ENCODE measurements at regions not wholly inside any gene's neighbourhood (a gene's known extent, or its start where the extent isn't known, plus 50 kb on each side); places are given as distances from the start of the nearest gene placed in this dataset.

DNA sequence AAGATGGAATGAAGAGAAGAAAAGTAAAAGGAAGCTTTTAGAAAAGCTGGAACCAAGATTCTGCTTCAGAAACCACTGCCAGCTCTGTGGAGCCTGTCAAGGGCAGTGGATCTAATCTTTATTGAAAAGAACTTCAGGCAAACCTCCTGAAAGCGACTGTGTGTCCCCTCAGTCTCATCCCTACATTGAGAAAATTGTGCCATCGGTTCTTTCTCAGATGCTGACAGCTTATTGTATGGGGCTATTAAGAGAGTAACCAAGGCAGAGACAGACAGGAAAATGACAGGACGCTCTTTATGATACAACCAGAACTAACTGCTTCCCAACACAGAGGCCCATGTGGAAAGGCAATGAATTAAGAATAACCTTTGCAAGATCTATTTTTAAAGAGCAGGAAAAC lies 763.2 kb upstream of the CHAC2 start:
- H3K4me3 Mint-ChIP-seq = no peak overlapping the region
- peaks cover 20% of the 10 kb centered on the region for H3K9me3 Mint-ChIP-seq
- H3K36me3 Mint-ChIP-seq (ENCODE audit: low read depth) = no peaks in the 10 kb centered on the region
- no peaks in the 10 kb centered on the region for H3K4me1 Mint-ChIP-seq (ENCODE audit: low read depth)
- H3K27ac Mint-ChIP-seq = no peak overlapping the region
- H3K27me3 Mint-ChIP-seq (ENCODE audit: low read depth) = no peaks in the 10 kb centered on the region
- DNase-seq (ENCODE audit: low spot score) = no peak

DNA sequence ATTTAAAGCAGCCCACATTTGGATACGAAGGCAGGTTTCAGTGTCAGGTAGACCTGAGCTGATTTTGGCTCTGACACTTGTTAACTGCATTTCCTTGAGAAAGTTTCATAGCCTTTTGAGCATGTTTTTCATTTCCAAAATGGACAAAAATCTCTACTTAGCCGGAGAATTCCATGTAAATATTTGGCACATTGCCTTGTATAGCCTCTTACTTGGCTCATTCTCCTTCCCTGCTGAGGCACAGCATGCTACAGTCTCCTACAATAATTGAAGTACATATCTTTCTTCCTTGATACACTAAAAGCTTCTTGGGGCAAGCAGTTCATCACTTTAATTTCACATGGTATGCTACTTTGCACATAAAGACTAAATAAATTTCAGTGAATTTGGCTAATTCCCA lies 772.2 kb upstream of the CHAC2 start:
- no peak overlapping the region for H3K4me3 Mint-ChIP-seq
- no peak overlapping the region for H3K27ac Mint-ChIP-seq
- DNase-seq (ENCODE audit: low spot score) = no peak
- no peaks in the 10 kb centered on the region for H3K4me1 Mint-ChIP-seq (ENCODE audit: low read depth)
- no peaks in the 10 kb centered on the region for H3K27me3 Mint-ChIP-seq (ENCODE audit: low read depth)
- H3K36me3 Mint-ChIP-seq (ENCODE audit: low read depth) = no peaks in the 10 kb centered on the region
- H3K9me3 Mint-ChIP-seq = peaks cover 23% of the 10 kb centered on the region

- Mint-ChIP-seq H3K4me1 (ENCODE audit: low read depth) (no peaks in the 10 kb centered on the region), H3K9me3 (peaks cover 4% of the 10 kb centered on the region), H3K27me3 (ENCODE audit: low read depth) (no peaks in the 10 kb centered on the region), H3K4me3 (no peak overlapping the region), H3K27ac (no peak overlapping the region), H3K36me3 (ENCODE audit: low read depth) (no peaks in the 10 kb centered on the region)
- no peak for DNase-seq (ENCODE audit: low spot score)
Measured at GRCh38 chr2:52976143-52976949, 791.3 kb upstream of the CHAC2 start.

DNA sequence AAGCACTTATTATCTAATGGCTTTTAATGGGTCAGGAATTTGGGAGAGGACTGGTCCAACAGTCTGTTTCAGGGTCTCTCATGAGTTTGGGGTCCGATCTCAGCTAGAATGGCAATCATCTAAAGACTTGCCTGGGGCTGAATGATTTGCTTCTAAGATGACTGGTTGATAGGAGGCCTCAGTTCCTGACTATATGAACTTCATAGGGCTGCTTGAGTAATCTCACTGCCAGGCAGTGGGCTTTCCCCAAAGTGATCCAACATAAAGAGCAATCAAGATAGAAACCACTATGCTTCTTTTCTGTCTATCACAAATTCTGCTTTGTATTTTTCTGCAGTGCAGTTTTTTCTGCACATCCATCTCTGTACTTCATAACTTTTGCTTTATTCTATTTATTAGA lies 793.5 kb upstream of the CHAC2 start:
- Mint-ChIP-seq H3K36me3 (ENCODE audit: low read depth) (no peaks in the 10 kb centered on the region), H3K27me3 (ENCODE audit: low read depth) (no peaks in the 10 kb centered on the region), H3K9me3 (peaks cover 4% of the 10 kb centered on the region), H3K27ac (no peak overlapping the region), H3K4me1 (ENCODE audit: low read depth) (no peaks in the 10 kb centered on the region), H3K4me3 (no peak overlapping the region)
- no peak for DNase-seq (ENCODE audit: low spot score)

DNA sequence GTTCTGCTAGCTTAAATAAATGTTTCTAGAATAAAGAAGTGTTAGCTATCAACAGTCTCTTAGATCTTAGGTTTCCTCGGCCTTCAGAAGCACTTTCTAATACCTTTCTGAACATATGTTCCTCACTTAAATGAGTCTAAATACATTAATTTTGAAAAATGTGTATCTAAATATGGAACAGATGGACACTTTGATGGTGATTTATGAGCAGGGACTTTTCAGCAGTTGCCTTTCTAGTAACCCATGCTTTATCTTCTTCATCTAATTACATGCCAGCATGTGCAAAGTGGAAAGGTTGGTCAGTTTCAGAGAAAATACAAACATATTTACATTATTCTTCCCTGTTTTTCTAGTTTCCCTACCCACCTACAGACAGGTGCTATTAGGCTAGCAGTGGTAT lies 797.0 kb upstream of the CHAC2 start:
- Mint-ChIP-seq H3K36me3 (ENCODE audit: low read depth) (no peaks in the 10 kb centered on the region), H3K4me1 (ENCODE audit: low read depth) (no peaks in the 10 kb centered on the region), H3K27ac (no peak overlapping the region), H3K27me3 (ENCODE audit: low read depth) (no peaks in the 10 kb centered on the region), H3K4me3 (no peak overlapping the region), H3K9me3 (peaks cover 4% of the 10 kb centered on the region)
- no peak for DNase-seq (ENCODE audit: low spot score)

GRCh38 chr2:52968043-52968442 lies 799.6 kb upstream of the CHAC2 start:
- Mint-ChIP-seq H3K9me3 (peaks cover under 1% of the 10 kb centered on the region), H3K27ac (no peak overlapping the region), H3K4me3 (no peak overlapping the region), H3K36me3 (ENCODE audit: low read depth) (no peaks in the 10 kb centered on the region), H3K27me3 (ENCODE audit: low read depth) (no peaks in the 10 kb centered on the region), H3K4me1 (ENCODE audit: low read depth) (no peaks in the 10 kb centered on the region)
- no peak for DNase-seq (ENCODE audit: low spot score)

DNA sequence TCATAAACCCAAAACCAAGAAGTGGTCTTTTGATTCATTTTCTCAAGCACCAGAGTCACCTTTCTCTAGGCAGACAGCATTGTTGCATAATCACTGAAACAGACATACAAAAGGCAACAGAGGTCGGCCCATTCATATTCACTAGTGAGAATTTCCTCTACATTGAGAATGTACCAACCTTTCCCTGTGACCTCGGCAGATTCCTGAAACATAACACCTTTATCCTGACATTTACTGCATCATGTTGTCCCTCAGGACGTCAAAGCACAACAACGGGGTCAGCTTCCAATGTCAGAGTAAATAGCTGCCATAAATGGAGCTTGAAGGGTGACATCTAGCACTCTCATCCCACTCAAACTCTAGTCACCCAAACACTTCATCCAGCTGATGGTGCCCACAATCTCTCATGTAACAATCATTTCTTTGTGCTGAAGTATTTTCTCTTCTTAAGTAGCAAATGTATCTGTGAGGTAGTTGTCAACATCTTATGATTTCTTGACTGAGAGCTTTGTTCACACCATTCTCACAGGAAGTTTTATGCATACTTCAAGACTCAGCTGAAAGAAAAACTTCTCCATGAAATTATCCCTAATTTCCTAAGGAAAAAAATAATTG lies 802.6 kb upstream of the CHAC2 start:
- no peaks in the 10 kb centered on the region for H3K9me3 Mint-ChIP-seq
- H3K36me3 Mint-ChIP-seq (ENCODE audit: low read depth) = no peaks in the 10 kb centered on the region
- H3K27ac Mint-ChIP-seq = no peak overlapping the region
- no peak overlapping the region for H3K4me3 Mint-ChIP-seq
- no peaks in the 10 kb centered on the region for H3K27me3 Mint-ChIP-seq (ENCODE audit: low read depth)
- H3K4me1 Mint-ChIP-seq (ENCODE audit: low read depth) = no peaks in the 10 kb centered on the region
- no peak for DNase-seq (ENCODE audit: low spot score)

- Mint-ChIP-seq H3K9me3 (no peaks in the 10 kb centered on the region), H3K4me1 (ENCODE audit: low read depth) (no peaks in the 10 kb centered on the region), H3K36me3 (ENCODE audit: low read depth) (no peaks in the 10 kb centered on the region), H3K4me3 (no peak overlapping the region), H3K27me3 (ENCODE audit: low read depth) (no peaks in the 10 kb centered on the region), H3K27ac (no peak overlapping the region)
- no peak for DNase-seq (ENCODE audit: low spot score)
Measured at GRCh38 chr2:52961403-52961802, 806.2 kb upstream of the CHAC2 start.

DNA sequence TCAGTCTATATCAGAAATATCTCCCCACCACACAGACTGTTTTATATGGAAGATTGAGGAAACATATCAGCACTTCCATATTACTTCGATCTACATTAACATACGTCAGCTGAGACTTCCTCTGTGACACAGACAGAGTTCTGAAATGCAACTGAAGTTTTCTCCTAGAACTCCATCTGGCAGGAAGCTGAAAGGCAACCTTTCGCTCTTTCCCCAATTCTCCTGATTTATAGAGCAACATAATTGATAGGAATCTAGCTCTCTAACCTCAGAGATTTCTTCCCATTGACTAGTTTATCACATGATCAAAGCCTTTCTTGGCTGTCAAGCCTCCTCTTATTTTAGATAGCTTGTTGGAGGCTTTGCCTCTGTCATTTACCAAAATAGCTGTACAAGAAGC lies 806.7 kb upstream of the CHAC2 start:
- no peaks in the 10 kb centered on the region for H3K36me3 Mint-ChIP-seq (ENCODE audit: low read depth)
- no peak for DNase-seq (ENCODE audit: low spot score)
- no peak overlapping the region for H3K4me3 Mint-ChIP-seq
- H3K27ac Mint-ChIP-seq = no peak overlapping the region
- H3K9me3 Mint-ChIP-seq = no peaks in the 10 kb centered on the region
- H3K27me3 Mint-ChIP-seq (ENCODE audit: low read depth) = no peaks in the 10 kb centered on the region
- no peaks in the 10 kb centered on the region for H3K4me1 Mint-ChIP-seq (ENCODE audit: low read depth)

DNA sequence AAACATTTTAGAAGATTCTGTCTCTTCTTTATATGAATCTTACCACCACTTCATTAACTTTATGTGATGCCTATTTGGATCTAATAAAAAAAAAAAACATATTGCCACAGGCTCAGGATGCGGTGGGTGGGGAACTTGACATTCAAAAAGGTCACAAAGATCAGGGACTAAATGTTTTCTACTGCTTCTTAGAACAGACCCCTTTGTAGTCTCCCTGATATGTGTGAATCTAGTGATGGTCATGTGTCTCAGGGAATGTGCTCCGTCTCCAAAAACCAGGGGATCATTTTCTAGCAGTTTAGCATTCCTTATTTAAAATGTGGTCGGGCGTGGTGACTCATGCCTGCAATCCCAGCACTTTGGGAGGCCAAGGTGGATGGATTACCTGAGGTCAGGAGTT lies 807.8 kb upstream of the CHAC2 start:
- H3K36me3 Mint-ChIP-seq (ENCODE audit: low read depth) = no peaks in the 10 kb centered on the region
- no peaks in the 10 kb centered on the region for H3K27me3 Mint-ChIP-seq (ENCODE audit: low read depth)
- H3K9me3 Mint-ChIP-seq = no peaks in the 10 kb centered on the region
- no peak overlapping the region for H3K4me3 Mint-ChIP-seq
- H3K4me1 Mint-ChIP-seq (ENCODE audit: low read depth) = no peaks in the 10 kb centered on the region
- H3K27ac Mint-ChIP-seq = no peak overlapping the region
- no peak for DNase-seq (ENCODE audit: low spot score)

GRCh38 chr2:52956766-52957165 lies 810.8 kb upstream of the CHAC2 start:
- no peak overlapping the region for H3K27ac Mint-ChIP-seq
- no peaks in the 10 kb centered on the region for H3K4me1 Mint-ChIP-seq (ENCODE audit: low read depth)
- H3K27me3 Mint-ChIP-seq (ENCODE audit: low read depth) = no peaks in the 10 kb centered on the region
- no peak for DNase-seq (ENCODE audit: low spot score)
- H3K9me3 Mint-ChIP-seq = peaks cover 4% of the 10 kb centered on the region
- no peaks in the 10 kb centered on the region for H3K36me3 Mint-ChIP-seq (ENCODE audit: low read depth)
- no peak overlapping the region for H3K4me3 Mint-ChIP-seq

- H3K9me3 Mint-ChIP-seq = peaks cover 5% of the 10 kb centered on the region
Measured at GRCh38 chr2:52956118-52956517, 811.5 kb upstream of the CHAC2 start.

GRCh38 chr2:52955079-52955478 lies 812.5 kb upstream of the CHAC2 start:
- H3K36me3 Mint-ChIP-seq (ENCODE audit: low read depth) = no peaks in the 10 kb centered on the region
- no peak for DNase-seq (ENCODE audit: low spot score)
- no peak overlapping the region for H3K27ac Mint-ChIP-seq
- no peaks in the 10 kb centered on the region for H3K4me1 Mint-ChIP-seq (ENCODE audit: low read depth)
- no peak overlapping the region for H3K4me3 Mint-ChIP-seq
- H3K9me3 Mint-ChIP-seq = peaks cover 15% of the 10 kb centered on the region
- H3K27me3 Mint-ChIP-seq (ENCODE audit: low read depth) = no peaks in the 10 kb centered on the region

More at GRCh38 chr2:52956118-52956517, 811.5 kb upstream of the CHAC2 start:
- H3K4me3 Mint-ChIP-seq = no peak overlapping the region
- H3K4me1 Mint-ChIP-seq (ENCODE audit: low read depth) = no peaks in the 10 kb centered on the region
- no peaks in the 10 kb centered on the region for H3K27me3 Mint-ChIP-seq (ENCODE audit: low read depth)
- H3K27ac Mint-ChIP-seq = no peak overlapping the region
- DNase-seq (ENCODE audit: low spot score) = no peak
- no peaks in the 10 kb centered on the region for H3K36me3 Mint-ChIP-seq (ENCODE audit: low read depth)

DNA sequence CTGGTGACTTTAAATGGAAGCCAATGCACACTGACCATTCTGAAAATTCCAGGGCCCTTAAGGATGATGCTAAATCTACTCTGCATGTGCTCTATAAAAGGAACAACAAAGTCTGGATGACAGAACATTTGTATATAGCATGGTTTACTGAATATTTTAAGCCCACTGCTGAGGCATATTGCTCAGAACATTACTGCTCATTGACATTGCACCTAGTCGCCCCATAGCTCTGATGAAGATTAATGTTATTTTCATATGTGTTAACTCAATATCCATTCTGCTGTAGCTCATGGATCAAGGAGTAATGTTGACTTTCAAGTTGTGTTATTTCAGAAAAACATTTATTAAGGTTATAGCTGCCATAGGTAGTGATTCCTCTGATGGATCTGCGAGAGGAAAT lies 827.5 kb upstream of the CHAC2 start:
- Mint-ChIP-seq H3K9me3 (peaks cover 12% of the 10 kb centered on the region), H3K4me1 (ENCODE audit: low read depth) (peaks cover 5% of the 10 kb centered on the region), H3K36me3 (ENCODE audit: low read depth) (no peaks in the 10 kb centered on the region), H3K27me3 (ENCODE audit: low read depth) (no peaks in the 10 kb centered on the region), H3K4me3 (no peak overlapping the region), H3K27ac (no peak overlapping the region)
- no peak for DNase-seq (ENCODE audit: low spot score)

DNA sequence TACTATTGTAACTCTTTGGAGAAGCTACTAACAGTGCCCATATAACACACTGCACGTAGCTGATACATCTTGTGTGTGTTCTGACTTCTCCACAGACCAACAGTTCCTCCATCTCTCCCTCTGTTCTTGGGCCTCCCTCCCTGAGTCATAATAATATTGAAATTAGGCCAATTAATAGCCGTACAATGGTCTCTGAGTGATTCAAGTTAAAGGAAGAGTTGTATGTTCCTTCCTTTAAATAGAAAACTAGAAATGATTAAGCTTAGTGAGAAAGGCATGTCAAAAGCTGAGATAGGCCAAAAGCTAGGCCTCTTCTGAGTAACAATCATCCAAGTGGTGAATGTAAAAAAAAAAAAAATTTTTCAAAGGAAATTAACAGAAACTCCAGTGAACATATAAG lies 828.4 kb upstream of the CHAC2 start:
- Mint-ChIP-seq H3K27ac (no peak overlapping the region), H3K4me3 (no peak overlapping the region), H3K9me3 (peaks cover 15% of the 10 kb centered on the region), H3K36me3 (ENCODE audit: low read depth) (no peaks in the 10 kb centered on the region), H3K27me3 (ENCODE audit: low read depth) (no peaks in the 10 kb centered on the region), H3K4me1 (ENCODE audit: low read depth) (peaks cover 9% of the 10 kb centered on the region)
- no peak for DNase-seq (ENCODE audit: low spot score)
